Esophagus muscularis mucosa (tissue), 3 donors: ENCODE measurements at regions not wholly inside any gene's neighbourhood (a gene's known extent, or its start where the extent isn't known, plus 50 kb on each side); places are given as distances from the start of the nearest gene placed in this dataset.

Source experiments
- POLR2A ChIP-seq: fragments of 450-650 bp; IDR thresholded peaks from one replicate; pipeline ENCODE4 v1.6.1; 2017; ENCODE audit warnings: antibody characterized with exemption, moderate library complexity, mild to moderate bottlenecking, low read depth
- POLR2AphosphoS5 ChIP-seq, 2 donors: sonication (generic); formaldehyde crosslinking; IDR thresholded peaks; one replicate each; pipeline ENCODE4 v1.6.1; 2017; ENCODE audit warnings: antibody characterized with exemption in 2 of 2
- TF ChIP-seq, protein P1 (sequence below), 3 experiments: fragments of 200-600 bp in 2 of 3; fragments of 450-650 bp in 1 of 3; sonication (generic) in 2 of 3; IDR thresholded peaks; one replicate each; pipeline ENCODE4 v1.5.1; 2017 to 2019; ENCODE audit warnings: antibody characterized with exemption in 3 of 3, mild to moderate bottlenecking in 2 of 3, moderate library complexity in 1 of 3

DNA sequence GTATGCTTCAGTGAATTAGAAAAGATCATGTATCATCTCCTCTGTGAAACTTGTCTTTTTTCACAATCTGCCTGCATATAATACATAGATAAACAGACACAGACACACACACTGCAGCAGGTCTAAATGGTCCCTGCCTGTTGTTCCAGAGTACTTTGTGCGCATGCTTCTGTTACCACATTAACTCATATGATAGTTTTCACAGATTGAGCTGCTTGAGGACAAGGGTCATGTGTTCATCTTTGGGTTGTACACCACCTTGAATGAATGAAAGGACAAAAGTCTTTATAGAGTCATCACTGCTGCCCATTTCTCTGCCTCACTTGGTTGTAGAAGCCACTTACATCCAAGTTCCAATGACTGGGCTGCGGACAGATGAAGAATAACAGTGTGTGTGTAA is 72.7 kb upstream of the GLS start:
- TF ChIP-seq, protein P1, sequence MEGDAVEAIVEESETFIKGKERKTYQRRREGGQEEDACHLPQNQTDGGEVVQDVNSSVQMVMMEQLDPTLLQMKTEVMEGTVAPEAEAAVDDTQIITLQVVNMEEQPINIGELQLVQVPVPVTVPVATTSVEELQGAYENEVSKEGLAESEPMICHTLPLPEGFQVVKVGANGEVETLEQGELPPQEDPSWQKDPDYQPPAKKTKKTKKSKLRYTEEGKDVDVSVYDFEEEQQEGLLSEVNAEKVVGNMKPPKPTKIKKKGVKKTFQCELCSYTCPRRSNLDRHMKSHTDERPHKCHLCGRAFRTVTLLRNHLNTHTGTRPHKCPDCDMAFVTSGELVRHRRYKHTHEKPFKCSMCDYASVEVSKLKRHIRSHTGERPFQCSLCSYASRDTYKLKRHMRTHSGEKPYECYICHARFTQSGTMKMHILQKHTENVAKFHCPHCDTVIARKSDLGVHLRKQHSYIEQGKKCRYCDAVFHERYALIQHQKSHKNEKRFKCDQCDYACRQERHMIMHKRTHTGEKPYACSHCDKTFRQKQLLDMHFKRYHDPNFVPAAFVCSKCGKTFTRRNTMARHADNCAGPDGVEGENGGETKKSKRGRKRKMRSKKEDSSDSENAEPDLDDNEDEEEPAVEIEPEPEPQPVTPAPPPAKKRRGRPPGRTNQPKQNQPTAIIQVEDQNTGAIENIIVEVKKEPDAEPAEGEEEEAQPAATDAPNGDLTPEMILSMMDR (IDR thresholded peaks at IDR 0.05), result no peak
- TF ChIP-seq POLR2A, result no peak
- TF ChIP-seq POLR2AphosphoS5 (IDR thresholded peaks at IDR 0.05), result no peak
